ENCODE measurements at regions not wholly inside any gene's neighbourhood (a gene's known extent, or its start where the extent isn't known, plus 50 kb on each side); places are given as distances from the start of the nearest gene placed in this dataset.
A peak's percentile ranks its signal among the peaks of the same experiment; 100 is the strongest.

DNA sequence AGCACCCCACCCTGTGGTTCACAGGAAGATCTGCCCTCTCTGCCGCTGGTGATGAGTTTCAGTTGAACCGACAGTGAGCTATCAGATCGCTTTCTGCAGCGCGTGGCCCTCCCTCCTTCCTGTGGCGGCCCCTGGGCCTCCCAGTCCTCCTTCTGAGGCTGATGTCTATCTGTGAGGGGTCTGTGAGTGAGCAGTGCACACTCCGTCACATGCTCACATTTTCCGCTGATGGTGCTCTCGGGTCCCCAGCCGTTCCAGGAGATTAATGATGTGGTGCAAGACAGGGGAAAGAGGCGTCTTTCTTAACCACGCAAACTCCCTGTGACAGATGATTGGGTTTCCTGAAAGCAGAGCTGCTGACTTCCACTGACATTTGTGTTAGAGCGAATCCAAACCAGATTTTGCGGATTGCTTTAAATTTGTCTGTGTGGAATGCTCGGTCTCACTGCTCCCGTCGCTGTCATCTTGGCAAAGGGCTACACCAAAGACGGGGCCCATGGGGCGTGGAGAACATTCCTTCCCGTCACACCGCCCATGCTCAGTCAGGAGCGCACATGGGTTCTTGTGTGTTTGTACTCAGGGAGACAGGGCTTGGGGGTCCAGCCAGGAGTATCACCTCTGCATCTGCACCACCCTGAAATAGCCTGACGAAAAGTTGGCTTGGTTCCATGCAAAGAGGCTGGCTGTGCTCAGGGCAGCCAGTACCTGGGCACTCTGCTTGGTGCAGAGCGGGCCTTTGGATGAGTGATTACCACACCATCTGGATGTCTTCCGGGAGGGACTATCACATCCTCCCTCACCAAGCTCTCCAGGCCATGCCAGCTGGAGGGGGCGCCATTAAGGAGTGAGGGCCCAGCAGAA lies 154.7 kb upstream of the HS6ST1 start:
- DNase-seq (ENCODE audit: low read depth), result peak; percentile 57

DNA sequence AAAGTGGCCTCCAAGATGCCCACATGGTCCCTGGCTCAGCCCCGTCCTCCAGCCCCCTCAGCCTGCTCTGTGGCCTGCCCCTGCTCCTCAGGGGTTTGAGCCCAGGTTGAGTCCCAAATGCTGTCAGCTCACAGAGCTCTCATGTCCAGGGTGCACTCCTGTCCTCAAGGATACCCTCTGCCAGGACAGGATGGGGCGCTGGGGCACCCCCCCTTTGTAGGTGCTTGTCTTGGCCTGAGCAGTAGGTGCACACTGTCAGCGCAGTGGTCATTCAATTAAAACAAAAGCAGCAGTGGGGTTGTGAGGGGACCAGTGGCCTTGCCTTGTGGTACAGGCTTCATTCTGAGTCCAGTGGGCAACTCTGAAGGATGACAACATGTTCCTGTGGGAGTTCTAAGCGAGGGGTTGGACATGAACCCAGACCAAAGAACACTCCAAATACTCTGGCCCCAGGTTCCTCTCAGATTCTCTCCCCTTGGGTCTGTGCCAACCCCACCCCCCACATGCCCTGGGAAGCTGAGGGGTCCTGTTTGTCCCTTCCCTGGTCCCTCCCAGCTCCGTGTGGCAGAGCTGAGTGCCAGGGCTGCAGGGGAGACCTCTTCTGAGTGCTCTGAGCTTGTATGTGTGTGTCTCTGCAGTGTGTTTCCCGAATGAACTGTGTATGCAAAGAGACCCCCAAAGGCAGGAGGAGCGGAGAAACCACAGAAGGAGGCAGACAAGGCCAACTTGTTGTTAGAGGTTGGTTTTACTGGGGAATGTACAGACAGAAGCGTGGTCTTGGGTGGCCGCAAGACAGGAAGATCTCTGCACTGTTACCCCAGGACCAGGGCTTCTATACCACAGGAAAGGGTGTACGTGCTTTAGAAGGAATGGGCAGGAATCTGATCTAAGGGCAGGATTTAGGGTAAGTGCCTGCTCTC lies 155.6 kb upstream of the HS6ST1 start:
- DNase-seq (ENCODE audit: low read depth), result no peak

DNA sequence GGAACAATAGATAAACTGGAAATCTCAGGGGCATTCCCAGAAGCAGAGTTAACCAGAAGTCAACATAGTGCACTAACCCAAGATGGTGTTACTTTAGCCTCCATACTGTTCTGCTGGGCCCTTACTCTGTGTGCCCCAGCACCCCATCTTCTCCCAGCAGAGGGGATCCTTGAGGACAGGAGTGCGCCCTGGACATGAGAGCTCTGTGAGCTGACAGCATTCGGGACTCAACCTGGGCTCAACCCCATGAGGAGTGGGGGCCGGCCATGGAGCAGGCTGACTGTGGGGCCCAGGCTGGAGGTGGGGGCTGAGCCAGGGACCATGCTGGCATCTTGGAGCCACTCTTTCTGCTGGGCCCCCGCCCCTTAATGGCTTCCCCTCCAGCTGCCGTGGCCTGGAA lies 156.3 kb upstream of the HS6ST1 start:
- DNase-seq (ENCODE audit: low read depth), result no peak

DNA sequence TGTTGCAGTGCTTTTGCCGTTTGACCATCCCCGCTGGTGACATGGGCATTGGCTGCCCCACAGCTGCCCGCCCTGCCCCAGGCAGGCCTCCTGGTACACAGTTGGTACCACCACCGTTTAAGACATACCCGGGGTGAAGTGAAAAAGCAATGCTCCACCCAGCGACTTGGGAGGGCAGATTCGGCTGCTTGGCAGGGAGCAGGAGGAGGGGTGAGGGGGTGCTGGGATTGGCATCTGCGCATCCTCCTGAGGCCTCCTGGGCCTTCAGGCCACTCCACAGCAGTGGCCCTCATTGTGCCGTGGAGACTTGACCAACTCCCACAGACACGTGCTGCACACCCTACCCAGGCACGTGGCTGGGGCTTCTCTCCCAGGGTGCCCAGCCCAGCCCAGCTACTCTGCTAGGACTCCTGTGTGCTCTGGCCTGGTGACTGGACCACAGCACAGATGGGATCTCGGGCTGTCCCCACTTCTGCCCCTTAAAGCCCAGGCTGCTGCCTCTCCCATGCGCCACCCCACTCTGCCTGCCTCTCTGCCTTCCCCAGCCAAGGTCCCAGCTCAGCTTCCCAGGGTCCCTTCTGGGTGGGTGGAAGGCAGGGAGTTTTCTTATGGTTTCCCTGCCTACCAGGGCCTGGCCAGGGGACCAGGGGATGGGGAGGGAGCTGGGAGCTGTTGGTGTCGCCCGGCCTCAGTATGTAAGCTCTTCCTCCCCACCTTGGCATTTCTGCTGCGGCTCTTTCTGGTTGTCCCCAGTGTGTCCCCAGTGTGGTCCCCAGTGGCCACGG lies 157.0 kb upstream of the HS6ST1 start:
- DNase-seq (ENCODE audit: low read depth), result no peak

DNA sequence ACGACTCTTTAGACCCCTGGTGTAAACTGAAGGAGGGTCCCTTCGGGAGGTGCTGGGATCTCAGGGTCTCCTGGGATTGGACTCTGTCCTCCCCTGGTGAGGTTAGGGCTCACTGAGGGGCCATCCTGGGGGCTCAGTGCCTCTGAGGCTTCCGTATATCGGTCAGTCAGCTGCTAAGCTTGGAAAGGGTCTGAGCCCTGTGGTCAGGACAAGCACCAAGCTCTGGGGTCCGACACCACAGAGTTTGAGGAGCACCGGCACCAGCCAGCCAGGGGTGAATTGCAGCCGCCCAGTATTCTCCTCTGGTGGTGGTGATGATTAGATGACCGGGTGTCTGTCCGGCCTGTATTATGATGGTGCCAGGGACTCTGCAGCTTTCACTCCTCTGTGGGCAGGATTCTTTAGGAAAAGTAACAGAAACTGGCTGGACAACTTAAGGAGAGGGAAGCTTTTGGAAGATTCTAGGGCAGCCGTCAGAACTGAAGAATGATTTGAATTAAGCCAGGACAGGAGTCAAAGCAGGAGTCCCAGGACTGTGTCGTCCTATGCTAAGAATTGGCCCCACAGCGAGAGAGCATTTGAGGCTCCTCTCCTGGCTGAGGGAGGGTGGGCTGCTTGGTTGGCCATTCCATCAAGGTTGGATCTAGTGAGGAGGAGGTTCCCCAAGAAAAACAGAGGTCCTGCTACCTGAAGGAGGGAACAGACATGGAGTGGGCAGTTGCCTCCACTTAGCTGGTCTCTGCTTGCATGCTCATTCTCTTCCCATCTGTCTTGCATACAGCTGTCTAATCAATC lies 158.6 kb upstream of the HS6ST1 start:
- no peak for DNase-seq (ENCODE audit: low read depth)

DNA sequence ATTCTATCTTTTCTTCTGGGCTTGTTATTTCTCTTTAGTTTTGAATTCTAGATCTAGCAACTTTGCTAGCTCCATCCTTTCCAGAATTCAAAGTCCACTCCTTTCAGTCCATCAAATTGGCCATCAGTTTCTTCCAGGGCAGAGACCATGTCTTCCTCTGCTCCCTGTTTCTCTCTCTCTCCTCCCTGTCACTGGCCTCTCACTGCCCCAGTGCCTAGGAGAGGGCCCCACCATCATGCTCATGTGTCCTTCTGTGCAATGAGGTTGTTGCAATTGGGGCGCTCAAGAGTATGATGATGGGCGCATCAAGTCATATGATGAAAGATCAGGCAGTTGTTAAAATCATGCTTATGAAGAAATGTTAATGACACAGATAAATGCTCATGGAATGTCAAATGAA lies 159.2 kb upstream of the HS6ST1 start:
- no peak for DNase-seq (ENCODE audit: low read depth)

DNA sequence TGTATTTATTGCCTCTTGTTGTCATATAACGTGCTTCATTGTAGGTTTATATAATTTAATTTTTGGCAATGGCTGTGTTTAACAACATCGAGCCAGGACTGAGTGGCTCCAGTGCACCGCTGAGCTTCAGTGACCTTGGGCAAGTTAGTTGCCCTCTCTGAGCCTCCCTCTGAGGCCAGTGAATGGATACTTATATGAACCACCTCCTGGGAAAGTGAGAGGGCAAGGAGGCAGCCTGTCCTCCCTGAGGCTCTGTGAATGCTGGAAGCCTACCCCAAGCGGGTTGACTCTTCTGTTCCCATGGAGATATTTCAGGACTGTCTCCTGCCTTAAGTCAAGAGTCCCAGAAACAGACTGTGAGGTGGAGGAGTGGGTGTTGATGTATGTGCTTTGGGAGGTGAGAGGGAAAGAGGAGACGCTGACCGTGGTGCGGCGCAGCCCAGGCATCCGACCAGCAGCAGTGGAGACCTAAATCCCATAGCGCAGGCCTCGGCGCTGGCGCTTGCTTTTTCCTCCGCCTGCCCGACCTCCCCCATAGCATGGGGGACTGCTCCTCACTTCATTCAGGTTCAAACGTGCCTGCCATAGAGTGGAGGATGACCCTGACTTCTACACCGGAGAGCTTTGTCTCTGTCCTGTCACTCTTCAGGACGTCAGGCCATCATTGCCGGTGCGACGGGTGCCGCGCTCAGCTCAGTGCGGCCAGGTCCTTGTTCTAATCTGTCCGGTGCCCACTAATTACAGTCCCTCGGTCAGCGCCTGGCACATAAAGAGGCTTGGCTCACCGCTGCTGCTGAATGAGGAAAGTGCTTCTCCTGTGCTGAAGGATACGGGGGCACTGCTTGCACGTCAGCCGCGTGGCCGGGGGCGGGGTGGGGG lies 167.3 kb upstream of the HS6ST1 start:
- no peak for DNase-seq (ENCODE audit: low read depth)

DNA sequence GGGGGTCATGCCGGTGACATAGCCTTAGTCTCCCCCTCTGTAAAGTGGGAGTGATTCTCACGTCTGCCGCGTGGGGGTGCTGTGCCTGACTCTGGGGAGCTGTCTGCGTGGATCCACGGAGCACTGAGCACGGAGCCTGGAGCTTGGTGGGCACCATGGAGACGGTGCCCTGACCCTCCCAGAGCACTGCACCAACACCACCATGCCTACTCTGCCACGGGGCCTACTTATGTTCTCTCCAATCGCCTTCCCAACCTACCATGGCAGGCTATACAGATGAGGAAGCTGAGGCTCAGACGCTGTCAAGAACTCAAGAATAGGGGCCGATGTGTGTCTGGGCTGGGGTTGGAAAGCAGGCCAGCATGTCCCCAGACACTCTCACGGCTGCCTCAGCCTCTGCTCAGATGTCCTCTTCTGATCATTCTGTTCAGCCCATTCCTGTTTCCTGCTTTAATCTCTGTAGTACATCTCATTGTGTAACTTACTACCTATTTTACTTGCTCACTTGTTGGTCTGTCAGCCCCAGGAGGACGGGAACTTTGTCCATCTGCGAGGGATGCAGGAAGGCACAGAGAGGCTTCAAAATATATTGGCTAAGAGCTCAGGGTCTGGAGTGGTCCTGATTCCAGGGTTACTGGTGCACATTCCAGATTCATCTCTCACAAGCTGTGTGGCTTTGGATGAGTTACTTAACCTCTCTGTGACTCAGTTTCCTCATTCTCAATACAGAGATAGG lies 168.1 kb upstream of the HS6ST1 start:
- no peak for DNase-seq (ENCODE audit: low read depth)

DNA sequence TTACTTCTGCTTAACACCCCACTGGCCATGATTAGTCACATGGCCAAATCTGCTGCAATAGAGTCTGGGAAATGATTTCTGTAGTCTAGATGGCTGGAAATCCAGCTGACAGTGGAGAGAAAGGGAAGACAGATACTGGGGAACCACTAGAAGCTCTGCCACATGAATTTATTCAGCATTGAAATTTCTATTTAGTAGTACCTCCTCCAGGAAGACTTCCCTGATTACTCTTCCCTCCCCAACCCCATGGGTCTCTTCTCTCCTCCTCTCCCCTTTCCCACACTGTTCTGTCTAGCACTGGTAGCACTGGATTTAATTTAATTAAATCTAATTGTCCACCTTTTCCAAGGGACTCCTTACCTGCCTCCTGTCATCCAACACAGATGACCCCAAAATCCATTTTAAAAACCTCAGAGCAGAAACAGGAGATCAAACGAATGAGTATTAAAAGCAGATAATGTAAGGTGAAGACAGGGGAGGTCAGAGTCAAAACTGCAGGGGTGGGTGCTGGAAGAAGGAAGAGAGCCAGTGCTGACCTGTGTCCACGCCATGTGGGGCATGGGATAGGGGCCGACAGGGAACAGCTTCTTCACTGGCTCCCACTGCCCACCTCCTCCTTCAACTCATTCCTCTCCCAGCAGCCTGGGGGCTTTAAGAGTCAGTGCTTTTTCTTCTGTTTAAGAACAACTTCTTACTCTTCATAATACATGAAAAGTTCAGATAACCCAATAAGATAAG lies 169.2 kb upstream of the HS6ST1 start:
- no peak for DNase-seq (ENCODE audit: low read depth)

DNA sequence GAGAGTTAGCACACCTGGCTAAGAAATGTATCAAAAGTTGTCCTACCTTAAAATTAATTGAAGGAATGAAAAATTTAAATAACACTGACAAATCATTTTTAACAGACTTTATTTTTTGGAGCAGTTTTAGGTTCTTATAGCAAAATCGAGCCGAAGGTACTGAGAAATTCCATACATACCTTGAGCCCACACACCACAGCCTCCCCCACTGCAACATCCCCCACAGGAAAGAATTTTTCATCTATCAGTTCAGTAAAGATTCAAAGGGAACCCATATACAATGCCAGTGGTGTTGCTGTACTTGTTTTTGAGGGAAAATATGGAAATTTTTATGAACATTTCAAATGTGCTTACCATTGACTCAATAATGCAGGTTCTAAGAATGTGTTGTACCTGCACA lies 169.8 kb upstream of the HS6ST1 start:
- DNase-seq (ENCODE audit: low read depth), result no peak

DNA sequence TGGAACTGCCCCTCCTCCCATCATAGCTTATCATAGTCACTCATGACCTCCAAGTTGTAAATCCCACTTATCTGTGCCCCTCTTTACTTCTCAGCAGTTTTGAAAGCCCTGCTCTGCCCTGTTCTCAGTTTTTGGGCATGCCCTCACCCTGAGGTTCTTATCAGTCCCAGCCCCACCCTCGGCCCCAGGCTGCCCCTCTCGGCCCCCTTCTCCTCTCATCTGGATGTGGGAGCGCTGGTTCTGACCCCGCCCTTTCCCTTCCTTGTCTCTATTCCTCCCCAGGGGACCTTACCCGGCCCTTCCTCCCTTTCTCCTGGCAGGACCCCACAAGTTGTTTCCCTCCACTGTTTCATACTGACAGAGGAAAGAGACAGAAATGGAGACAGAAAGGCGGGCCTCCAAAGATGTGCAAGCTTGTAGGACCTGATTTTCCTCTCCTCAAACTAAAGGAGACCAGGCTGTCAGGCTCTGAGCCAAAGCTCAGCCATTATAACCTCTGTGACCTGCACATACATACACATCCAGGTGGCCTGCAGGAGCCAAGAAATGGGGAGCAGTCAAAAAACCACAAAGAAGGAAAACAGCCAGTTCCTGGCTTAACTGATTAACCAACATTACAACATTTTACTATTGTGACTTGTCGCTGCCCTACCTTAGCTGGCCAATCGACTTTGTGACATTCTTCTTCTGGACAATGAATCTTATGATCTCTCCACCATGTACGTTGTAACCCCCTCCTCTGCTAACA lies 171.0 kb upstream of the HS6ST1 start:
- no peak for DNase-seq (ENCODE audit: low read depth)

DNA sequence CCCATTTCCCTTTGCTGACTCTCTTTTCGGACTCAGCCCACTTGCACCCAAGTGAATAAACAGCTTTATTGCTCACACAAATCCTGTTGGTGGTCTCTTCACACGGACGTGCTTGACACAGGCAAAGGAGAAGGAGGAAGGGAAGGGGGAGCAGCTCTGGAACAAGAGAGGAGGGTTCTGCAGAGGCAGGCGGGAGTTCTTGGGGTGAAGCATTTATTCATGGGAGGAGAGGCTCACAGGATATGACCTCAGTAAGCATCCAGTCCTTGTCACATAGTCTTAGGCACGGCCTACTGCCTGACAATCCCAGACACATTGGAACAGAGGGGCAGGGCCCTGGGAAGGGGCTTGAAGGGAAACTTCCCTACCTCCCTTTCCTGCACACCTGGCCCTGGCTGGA lies 171.7 kb upstream of the HS6ST1 start:
- DNase-seq (ENCODE audit: low read depth), result no peak

DNA sequence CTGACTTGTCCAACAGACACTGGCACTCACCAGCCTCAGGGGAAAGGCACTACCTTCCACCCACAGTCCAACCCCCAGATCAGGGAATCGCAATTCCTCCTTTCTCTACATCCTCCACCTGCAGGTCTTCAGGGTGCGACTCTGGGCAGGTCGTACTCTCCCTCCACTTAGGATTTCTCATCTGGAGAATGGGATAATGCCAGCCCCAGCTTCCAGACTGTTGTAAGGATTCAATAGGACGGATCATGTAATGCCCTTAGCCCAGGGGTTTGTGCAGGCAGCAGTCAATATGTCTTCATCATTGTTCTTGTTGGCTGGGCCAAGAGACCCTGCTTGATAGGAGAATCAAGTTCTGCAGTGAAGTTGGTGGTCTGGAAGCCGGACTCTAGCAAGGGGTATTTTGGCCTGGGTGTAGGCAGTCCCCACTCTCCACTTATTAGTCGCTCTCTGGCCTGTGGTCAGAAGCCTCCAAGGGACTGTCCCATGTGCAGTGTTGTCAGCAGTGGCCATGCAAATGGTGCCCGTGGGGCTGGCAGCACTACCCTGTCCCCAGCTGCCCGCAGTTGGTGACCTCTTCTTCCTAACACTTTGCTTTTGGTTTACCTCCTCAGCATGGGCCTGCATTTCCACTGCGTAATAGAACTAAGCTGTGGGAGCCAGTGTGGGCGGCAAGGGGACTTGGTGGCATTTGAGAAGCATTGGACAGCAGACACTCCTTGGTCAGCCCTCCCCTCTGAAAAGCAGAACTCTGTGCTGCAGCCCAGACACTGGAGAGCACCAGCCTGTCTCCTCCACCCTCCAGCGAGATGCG lies 172.4 kb upstream of the HS6ST1 start:
- DNase-seq (ENCODE audit: low read depth), result no peak

DNA sequence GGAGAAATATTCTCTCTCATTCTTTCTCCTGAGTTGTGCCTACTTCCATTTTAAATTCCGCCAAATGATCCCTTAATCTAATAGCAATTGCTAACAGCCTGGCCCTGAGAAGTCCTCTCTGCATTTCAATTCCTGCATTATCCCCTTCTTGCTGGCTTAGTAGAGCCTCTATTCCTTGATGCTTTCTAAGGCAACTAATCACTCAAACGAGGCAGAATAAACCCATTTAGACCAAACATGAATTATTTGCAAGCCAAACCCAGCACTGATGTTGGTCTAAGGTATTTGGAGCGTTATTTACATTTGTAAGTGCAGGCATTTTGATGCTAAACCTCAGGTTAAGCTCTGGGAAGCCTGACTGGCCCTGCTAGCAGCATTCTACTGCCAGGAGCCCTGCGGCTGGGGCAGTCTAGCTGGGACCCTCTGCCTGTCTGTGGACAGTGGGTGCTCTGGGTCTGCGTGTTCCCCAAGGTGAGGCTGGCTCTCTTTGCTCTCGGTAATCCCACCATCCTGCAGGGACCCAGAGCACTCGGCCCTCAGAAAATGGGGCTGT lies 173.1 kb upstream of the HS6ST1 start:
- no peak for DNase-seq (ENCODE audit: low read depth)

DNA sequence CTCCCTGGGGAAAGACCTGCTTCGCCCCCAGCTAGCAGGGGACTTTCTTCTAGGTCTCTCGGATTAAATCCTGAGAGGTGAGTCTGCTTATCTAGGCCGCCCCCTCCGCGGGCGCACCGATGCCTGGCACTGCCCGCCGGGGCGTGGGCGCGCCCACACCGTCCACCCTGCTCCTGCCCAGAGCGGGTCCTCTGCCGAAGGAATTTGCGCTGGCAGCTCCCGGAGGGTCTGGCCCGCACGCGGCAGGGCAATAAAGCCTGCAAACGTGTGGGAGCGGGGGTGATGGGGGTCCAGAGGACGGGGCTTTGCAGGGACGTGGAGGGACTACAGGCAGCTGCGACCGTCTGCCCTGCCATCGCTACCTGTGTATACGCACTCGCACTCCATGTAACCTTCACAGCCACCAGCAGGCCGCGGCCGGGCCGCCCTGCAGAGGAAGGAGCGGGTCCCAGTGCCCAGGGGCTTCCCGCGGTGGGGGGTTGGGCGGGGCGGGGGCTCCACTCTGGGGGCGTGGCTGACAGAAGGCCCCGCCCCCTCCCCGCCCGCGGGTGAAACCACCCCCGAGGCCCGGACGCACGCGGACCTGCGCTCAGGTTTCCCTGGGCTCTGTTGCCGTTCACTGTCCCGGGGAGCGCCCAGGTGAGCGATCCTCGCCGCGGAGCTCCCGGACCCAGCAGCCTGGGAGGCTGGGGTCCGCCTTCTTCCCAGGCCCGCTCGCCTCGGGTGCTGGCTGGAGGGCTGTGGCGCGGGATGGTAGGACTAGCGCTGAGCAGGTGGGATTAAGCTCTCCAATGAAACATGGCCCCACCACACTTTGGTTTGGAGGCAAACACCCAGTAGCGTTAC lies 174.5 kb upstream of the HS6ST1 start:
- DNase-seq (ENCODE audit: low read depth), result no peak

DNA sequence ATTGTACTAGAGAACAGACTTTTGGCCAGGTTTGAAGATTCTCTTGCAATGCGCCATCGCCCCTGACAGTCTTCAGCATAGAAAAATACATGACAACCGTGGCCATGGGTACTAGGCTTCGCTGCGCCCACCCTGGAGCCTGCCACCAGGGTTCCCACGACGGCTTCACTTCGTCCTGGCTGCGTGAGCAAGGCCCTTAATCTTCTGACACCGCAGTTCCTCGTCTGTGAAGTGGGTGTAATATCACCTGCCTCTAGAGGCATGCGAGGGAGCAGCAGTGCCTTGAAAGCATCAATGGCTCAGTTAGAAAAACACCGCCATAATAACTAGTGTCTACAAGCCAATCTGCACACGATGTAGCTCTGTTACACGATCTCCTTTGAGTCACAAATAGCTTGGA lies 175.2 kb upstream of the HS6ST1 start:
- no peak for DNase-seq (ENCODE audit: low read depth)
